H9 (cell line): ENCODE measurements at regions not wholly inside any gene's neighbourhood (a gene's known extent, or its start where the extent isn't known, plus 50 kb on each side); places are given as distances from the start of the nearest gene placed in this dataset.

Source experiments
- DNase-seq: peaks from one replicate; pipeline ENCODE4 v3.0.0-alpha.2; 2017
- H2AFZ ChIP-seq: one replicate; pipeline ENCODE4 v1.6.1; 2013; ENCODE audit warnings: mild to moderate bottlenecking, low read length, control low read depth, moderate library complexity
- H2AK5ac ChIP-seq: 2 replicates; pipeline ENCODE4 v1.6.1; 2013; ENCODE audit warnings: low read length, control low read depth, mixed read lengths; ENCODE audit not compliant: insufficient read length
- H2BK120ac ChIP-seq: one replicate; pipeline ENCODE4 v1.6.1; 2013; ENCODE audit warnings: low read depth, mild to moderate bottlenecking, low read length, control low read depth, inconsistent platforms; ENCODE audit not compliant: poor library complexity, severe bottlenecking
- H2BK12ac ChIP-seq: 2 replicates; pipeline ENCODE4 v1.6.1; 2013; ENCODE audit warnings: low read length, control low read depth, mixed read lengths, low read depth; ENCODE audit not compliant: insufficient read length
- H2BK15ac ChIP-seq: 2 replicates; pipeline ENCODE4 v1.6.1; 2013; ENCODE audit warnings: low read depth, low read length, control low read depth
- H2BK20ac ChIP-seq: one replicate; pipeline ENCODE4 v1.6.1; 2013; ENCODE audit warnings: low read depth, mild to moderate bottlenecking, low read length, control low read depth, inconsistent platforms; ENCODE audit not compliant: poor library complexity, severe bottlenecking
- H2BK5ac ChIP-seq: 2 replicates; pipeline ENCODE4 v1.6.1; 2013; ENCODE audit warnings: low read length, control low read depth, mixed read lengths; ENCODE audit not compliant: insufficient read length
- H3K14ac ChIP-seq: 2 replicates; pipeline ENCODE4 v1.6.1; 2013; ENCODE audit warnings: low read length, control low read depth; ENCODE audit not compliant: insufficient read depth
- H3K18ac ChIP-seq: 2 replicates; pipeline ENCODE4 v1.6.1; 2013; ENCODE audit warnings: low read depth, mild to moderate bottlenecking, mixed read lengths, low read length, control low read depth; ENCODE audit not compliant: insufficient read length
- H3K23ac ChIP-seq: 2 replicates; pipeline ENCODE4 v1.6.1; 2013; ENCODE audit warnings: low read length, control low read depth, mixed read lengths, low read depth; ENCODE audit not compliant: insufficient read length
- H3K23me2 ChIP-seq: 2 replicates; pipeline ENCODE4 v1.6.1; 2013; ENCODE audit warnings: low read depth, mild to moderate bottlenecking, mixed read lengths, low read length, control low read depth; ENCODE audit not compliant: insufficient read length, poor library complexity, severe bottlenecking
- H3K27ac ChIP-seq: 2 replicates; pipeline ENCODE4 v1.5.1; 2013; ENCODE audit warnings: low read length, control low read depth, mixed read lengths, low read depth; ENCODE audit not compliant: insufficient read length
- H3K27me3 ChIP-seq: 2 replicates; pipeline ENCODE4 v1.6.1; 2013; ENCODE audit warnings: low read length, control low read depth, inconsistent platforms; ENCODE audit not compliant: insufficient read depth
- H3K4ac ChIP-seq: 2 replicates; pipeline ENCODE4 v1.6.1; 2013; ENCODE audit warnings: low read depth, mild to moderate bottlenecking, control low read depth, inconsistent platforms, low read length, moderate library complexity
- H3K4me1 ChIP-seq: 2 replicates; pipeline ENCODE4 v1.6.1; 2013; ENCODE audit warnings: low read length, control low read depth, inconsistent platforms; ENCODE audit not compliant: insufficient read depth
- H3K4me2 ChIP-seq: 2 replicates; pipeline ENCODE4 v1.6.1; 2013; ENCODE audit warnings: low read length, control low read depth, mixed read lengths; ENCODE audit not compliant: insufficient read length, insufficient read depth
- H3K56ac ChIP-seq: 2 replicates; pipeline ENCODE4 v1.6.1; 2013; ENCODE audit warnings: low read depth, mild to moderate bottlenecking, mixed read lengths, low read length, control low read depth; ENCODE audit not compliant: insufficient read length
- H3K79me1 ChIP-seq: 2 replicates; pipeline ENCODE4 v1.6.1; 2013; ENCODE audit warnings: low read depth, mild to moderate bottlenecking, moderate library complexity, low read length, control low read depth, inconsistent platforms; ENCODE audit not compliant: insufficient read depth, poor library complexity, severe bottlenecking
- H3K79me2 ChIP-seq: 2 replicates; pipeline ENCODE4 v1.6.1; 2013; ENCODE audit warnings: low read length, control low read depth, inconsistent platforms; ENCODE audit not compliant: insufficient read depth
- H3K9ac ChIP-seq: 2 replicates; pipeline ENCODE4 v1.6.1; 2013; ENCODE audit warnings: low read length, control low read depth, mixed read lengths; ENCODE audit not compliant: insufficient read length; ENCODE audit errors: extremely low read depth
- H3K9me3 ChIP-seq: one replicate; pipeline ENCODE4 v1.6.1; 2013; ENCODE audit warnings: low read depth, low read length, inconsistent platforms; ENCODE audit not compliant: control insufficient read depth
- H3T11ph ChIP-seq: one replicate; pipeline ENCODE4 v1.6.1; 2013; ENCODE audit warnings: mild to moderate bottlenecking, low read length, control low read depth, inconsistent platforms
- H4K20me1 ChIP-seq: one replicate; pipeline ENCODE4 v1.6.1; 2013; ENCODE audit not compliant: control insufficient read depth, insufficient read length, insufficient read depth
- H4K5ac ChIP-seq: 2 replicates; pipeline ENCODE4 v1.6.1; 2013; ENCODE audit warnings: low read depth, mild to moderate bottlenecking, mixed read lengths, low read length, control low read depth; ENCODE audit not compliant: insufficient read length
- H4K8ac ChIP-seq: replicated peaks from 2 replicates; pipeline ENCODE4 v1.6.1; 2013; ENCODE audit warnings: low read length, control low read depth, mixed read lengths, low read depth; ENCODE audit not compliant: insufficient read length
- H4K91ac ChIP-seq: 2 replicates; pipeline ENCODE4 v1.6.1; 2013; ENCODE audit warnings: low read depth, mild to moderate bottlenecking, moderate library complexity, mixed read lengths, low read length, control low read depth; ENCODE audit not compliant: insufficient read length
- H3K27ac Mint-ChIP-seq, 3 experiments: 2 replicates in 2 of 3; 3 replicates in 1 of 3; pipeline ENCODE4 v1.8.0; 2020 to 2021; ENCODE audit warnings: mixed read lengths in 3 of 3, mild to moderate bottlenecking in 1 of 3, moderate library complexity in 1 of 3
- H3K27me3 Mint-ChIP-seq: 2 replicates; pipeline ENCODE4 v1.8.0; 2021; ENCODE audit warnings: low read depth, mild to moderate bottlenecking, moderate library complexity, mixed read lengths
- H3K36me3 Mint-ChIP-seq, 3 experiments: 2 replicates in 2 of 3; 3 replicates in 1 of 3; pipeline ENCODE4 v1.8.0; 2020 to 2021; ENCODE audit warnings: low read depth in 3 of 3, mixed read lengths in 3 of 3; ENCODE audit not compliant: insufficient read depth in 1 of 3
- H3K4me1 Mint-ChIP-seq, 2 experiments: 2 replicates each; pipeline ENCODE4 v1.8.0; 2020; ENCODE audit warnings: mixed read lengths in 2 of 2
- H3K4me3 Mint-ChIP-seq, 2 experiments: 2 replicates in 1 of 2; 3 replicates in 1 of 2; pipeline ENCODE4 v1.8.0; 2020 to 2021; ENCODE audit warnings: mild to moderate bottlenecking in 2 of 2, mixed read lengths in 2 of 2, moderate library complexity in 1 of 2
- H3K9me3 Mint-ChIP-seq, 2 experiments: 2 replicates in 1 of 2; 3 replicates in 1 of 2; pipeline ENCODE4 v1.8.0; 2020; ENCODE audit warnings: mild to moderate bottlenecking in 2 of 2, mixed read lengths in 2 of 2, moderate library complexity in 1 of 2
- WGBS: extraction: QIAGEN DNeasy Blood & Tissue Kit; methylation state at CpG from one replicate; pipeline ENCODE4 v1.1.7; 2013; ENCODE audit warnings: missing lambda C conversion rate, low lambda C conversion rate, mixed read lengths; ENCODE audit not compliant: insufficient read length; ENCODE audit errors: extremely low coverage; 5-methylcytosine and 5-hydroxymethylcytosine counted together
- TF ChIP-seq, protein P1 (sequence below): fragments of 200-600 bp; sonication (generic); conservative IDR thresholded peaks from 3 replicates; pipeline ENCODE4 v1.8.0; 2021; ENCODE audit warnings: antibody characterized with exemption, mild to moderate bottlenecking

DNA sequence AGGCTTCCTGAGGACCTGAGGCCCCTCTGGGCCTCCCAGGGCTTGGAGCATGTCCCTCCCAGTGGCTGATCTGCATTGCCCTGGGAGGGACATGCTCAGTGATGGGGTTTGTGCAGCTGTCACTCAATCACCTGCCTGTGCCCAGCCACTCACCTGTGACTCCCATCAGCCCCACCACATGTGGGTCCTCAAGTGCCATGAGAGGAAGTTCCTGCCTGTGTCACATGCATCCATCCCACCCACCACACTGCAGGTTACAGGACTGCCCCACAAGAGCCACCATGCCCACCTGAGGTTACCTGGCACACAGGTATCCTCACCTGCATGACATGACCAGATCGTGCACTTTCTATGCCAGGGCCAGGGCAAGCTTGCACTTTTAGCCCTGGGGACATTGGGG, 80.0 kb downstream of the SCGB2B2 start:
- Histone ChIP-seq H3K27ac (no peak overlapping the region), H2BK120ac (no peak overlapping the region), H2AK5ac (no peak overlapping the region), H3K9ac (no peak overlapping the region), H3K56ac (no peak overlapping the region), H4K8ac (no peak overlapping the region), H2BK20ac (no peak overlapping the region), H3K4me2 (no peak overlapping the region), H3K9me3 (no peaks in the 10 kb centered on the region), H3K27me3 (no peaks in the 10 kb centered on the region), H2AFZ (no peak overlapping the region), H2BK15ac (no peak overlapping the region), H3K79me1 (no peaks in the 10 kb centered on the region), H2BK5ac (no peak overlapping the region), H3K18ac (no peak overlapping the region), H4K20me1 (no peaks in the 10 kb centered on the region), H3K4me1 (no peaks in the 10 kb centered on the region), H3K14ac (no peak overlapping the region; the same call in 1 of the 2 replicates), H3K23ac (no peak overlapping the region), H4K5ac (no peak overlapping the region), H3K4ac (no peak overlapping the region), H3T11ph (no peak overlapping the region), H3K23me2 (no peaks in the 10 kb centered on the region), H4K91ac (no peak overlapping the region), H2BK12ac (no peak overlapping the region), H3K79me2 (no peaks in the 10 kb centered on the region)
- peaks cover 16 to 92% of the 10 kb centered on the region in 2 experiments for H3K9me3 Mint-ChIP-seq
- H3K4me1 Mint-ChIP-seq: no peaks in the 10 kb centered on the region
- H3K4me3 Mint-ChIP-seq: no peak overlapping the region
- H3K27me3 Mint-ChIP-seq: peaks cover 10% of the 10 kb centered on the region
- DNase-seq: no peak
- peaks cover 0 to 2% (median 0%) of the 10 kb centered on the region in 3 experiments; a peak in 1 of 7 replicates for H3K36me3 Mint-ChIP-seq
- WGBS: no CpG with 5 or more reads among the region's 1 CpG
- H3K27ac Mint-ChIP-seq: peak overlapping the region in 1 of 3 experiments; percentile 79; a peak in 2 of 7 replicates
- TF ChIP-seq, protein P1, sequence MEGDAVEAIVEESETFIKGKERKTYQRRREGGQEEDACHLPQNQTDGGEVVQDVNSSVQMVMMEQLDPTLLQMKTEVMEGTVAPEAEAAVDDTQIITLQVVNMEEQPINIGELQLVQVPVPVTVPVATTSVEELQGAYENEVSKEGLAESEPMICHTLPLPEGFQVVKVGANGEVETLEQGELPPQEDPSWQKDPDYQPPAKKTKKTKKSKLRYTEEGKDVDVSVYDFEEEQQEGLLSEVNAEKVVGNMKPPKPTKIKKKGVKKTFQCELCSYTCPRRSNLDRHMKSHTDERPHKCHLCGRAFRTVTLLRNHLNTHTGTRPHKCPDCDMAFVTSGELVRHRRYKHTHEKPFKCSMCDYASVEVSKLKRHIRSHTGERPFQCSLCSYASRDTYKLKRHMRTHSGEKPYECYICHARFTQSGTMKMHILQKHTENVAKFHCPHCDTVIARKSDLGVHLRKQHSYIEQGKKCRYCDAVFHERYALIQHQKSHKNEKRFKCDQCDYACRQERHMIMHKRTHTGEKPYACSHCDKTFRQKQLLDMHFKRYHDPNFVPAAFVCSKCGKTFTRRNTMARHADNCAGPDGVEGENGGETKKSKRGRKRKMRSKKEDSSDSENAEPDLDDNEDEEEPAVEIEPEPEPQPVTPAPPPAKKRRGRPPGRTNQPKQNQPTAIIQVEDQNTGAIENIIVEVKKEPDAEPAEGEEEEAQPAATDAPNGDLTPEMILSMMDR: no peak
